ENCODE measurements at regions not wholly inside any gene's neighbourhood (a gene's known extent, or its start where the extent isn't known, plus 50 kb on each side); places are given as distances from the start of the nearest gene placed in this dataset.

DNA sequence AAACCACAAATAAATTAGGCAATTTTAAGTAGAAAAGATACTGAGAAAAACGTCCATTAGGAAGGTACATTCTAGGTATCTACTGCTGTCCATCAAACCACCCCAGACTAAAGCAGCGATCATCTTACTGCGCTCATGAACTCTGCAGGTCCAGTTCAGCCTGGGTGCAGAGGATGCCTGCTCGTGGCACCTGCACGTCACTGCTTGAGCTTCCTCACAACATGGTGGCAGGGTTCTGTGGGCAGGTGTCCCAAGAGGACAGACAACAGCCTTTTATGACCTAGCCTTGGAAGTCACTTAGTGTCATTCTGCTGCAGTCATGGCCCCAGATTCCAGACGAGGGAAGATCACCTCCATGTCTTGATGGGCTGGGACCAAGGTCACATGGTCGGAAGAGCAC, 93.4 kb downstream of the MICALL2 start:
- TF ChIP-seq SIN3A (IDR thresholded peaks at IDR 0.05; ENCODE audit: borderline replicate concordance, low read depth, low read length) (no peak), MAX (IDR thresholded peaks at IDR 0.05; ENCODE audit: low read depth) (no peak), TAF1 (IDR thresholded peaks at IDR 0.05; ENCODE audit: borderline replicate concordance, low read depth, low read length) (no peak), NFIC (IDR thresholded peaks at IDR 0.05; ENCODE audit: borderline replicate concordance) (no peak), EZH2phosphoT487 (IDR thresholded peaks at IDR 0.05; ENCODE audit: borderline replicate concordance, low read depth) (no peak), GABPA (IDR thresholded peaks at IDR 0.05; ENCODE audit: low read depth) (no peak), ELF1 (IDR thresholded peaks at IDR 0.05) (no peak)
- TF ChIP-seq, protein P1, sequence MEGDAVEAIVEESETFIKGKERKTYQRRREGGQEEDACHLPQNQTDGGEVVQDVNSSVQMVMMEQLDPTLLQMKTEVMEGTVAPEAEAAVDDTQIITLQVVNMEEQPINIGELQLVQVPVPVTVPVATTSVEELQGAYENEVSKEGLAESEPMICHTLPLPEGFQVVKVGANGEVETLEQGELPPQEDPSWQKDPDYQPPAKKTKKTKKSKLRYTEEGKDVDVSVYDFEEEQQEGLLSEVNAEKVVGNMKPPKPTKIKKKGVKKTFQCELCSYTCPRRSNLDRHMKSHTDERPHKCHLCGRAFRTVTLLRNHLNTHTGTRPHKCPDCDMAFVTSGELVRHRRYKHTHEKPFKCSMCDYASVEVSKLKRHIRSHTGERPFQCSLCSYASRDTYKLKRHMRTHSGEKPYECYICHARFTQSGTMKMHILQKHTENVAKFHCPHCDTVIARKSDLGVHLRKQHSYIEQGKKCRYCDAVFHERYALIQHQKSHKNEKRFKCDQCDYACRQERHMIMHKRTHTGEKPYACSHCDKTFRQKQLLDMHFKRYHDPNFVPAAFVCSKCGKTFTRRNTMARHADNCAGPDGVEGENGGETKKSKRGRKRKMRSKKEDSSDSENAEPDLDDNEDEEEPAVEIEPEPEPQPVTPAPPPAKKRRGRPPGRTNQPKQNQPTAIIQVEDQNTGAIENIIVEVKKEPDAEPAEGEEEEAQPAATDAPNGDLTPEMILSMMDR (IDR thresholded peaks at IDR 0.05) = no peak
